HEK293 (cell line): ENCODE measurements at regions not wholly inside any gene's neighbourhood (a gene's known extent, or its start where the extent isn't known, plus 50 kb on each side); places are given as distances from the start of the nearest gene placed in this dataset.

Experiments
- CTCF ChIA-PET: fragments of 350-600 bp; formaldehyde crosslinking; extraction: SDS; loops from one replicate; lab custom pipeline; 2021; ENCODE audit warnings: antibody characterized with exemption; lab: Yijun Ruan, JAX
- POLR2A ChIA-PET: fragments of 300-600 bp; formaldehyde crosslinking; extraction: SDS; loops from one replicate; lab custom pipeline; 2020; ENCODE audit warnings: antibody characterized with exemption, inconsistent platforms; lab: Yijun Ruan, JAX
- H3K27ac ChIP-seq: fragments of 200-500 bp; sonication (Bioruptor generic); 2 replicates; pipeline ENCODE4 v1.5.1; 2014; ENCODE audit warnings: low read depth, low read length, control low read depth, inconsistent platforms; ENCODE audit errors: extremely low read depth
- H3K36me3 ChIP-seq, 2 experiments: fragments of 200-500 bp in 1 of 2; sonication (Bioruptor generic) in 1 of 2; 1 replicate in 1 of 2; 2 replicates in 1 of 2; pipeline ENCODE4 v1.5.1; 2014 to 2017; ENCODE audit warnings: inconsistent platforms in 2 of 2, low read length in 2 of 2; ENCODE audit not compliant: control insufficient read depth in 2 of 2, insufficient read depth in 1 of 2
- H3K4me1 ChIP-seq: fragments of 200-500 bp; sonication (Bioruptor generic); 2 replicates; pipeline ENCODE4 v1.5.1; 2014; ENCODE audit warnings: mild to moderate bottlenecking, low read length, inconsistent platforms; ENCODE audit not compliant: control insufficient read depth, insufficient read depth
- H3K4me3 ChIP-seq: 2 replicates; pipeline ENCODE4 v1.5.1; 2011; ENCODE audit warnings: low read depth, mild to moderate bottlenecking, control low read depth, low read length, moderate library complexity
- H3K9me3 ChIP-seq: fragments of 200-500 bp; sonication (Bioruptor generic); 2 replicates; pipeline ENCODE4 v1.5.1; 2014; ENCODE audit warnings: low read depth, low read length, inconsistent platforms; ENCODE audit not compliant: control insufficient read depth, insufficient read depth
- HIC1 ChIP-seq: fragments of 450-650 bp; formaldehyde crosslinking; IDR thresholded peaks from 2 replicates; pipeline ENCODE4 v1.5.1; 2016; ENCODE audit warnings: missing biosample characterization, missing genetic modification characterization
- RBAK ChIP-seq: fragments of 450-650 bp; formaldehyde crosslinking; IDR thresholded peaks from 2 replicates; pipeline ENCODE4 v1.5.1; 2016; ENCODE audit warnings: missing biosample characterization, missing genetic modification characterization
- REPIN1 ChIP-seq: fragments of 450-650 bp; formaldehyde crosslinking; IDR thresholded peaks from 2 replicates; pipeline ENCODE4 v1.5.1; 2017; ENCODE audit warnings: missing biosample characterization, missing genetic modification characterization, low read depth
- WT1 ChIP-seq: fragments of 450-650 bp; formaldehyde crosslinking; IDR thresholded peaks from 2 replicates; pipeline ENCODE4 v1.5.1; 2016; ENCODE audit warnings: missing biosample characterization, missing genetic modification characterization
- ZBTB1 ChIP-seq: fragments of 450-650 bp; formaldehyde crosslinking; IDR thresholded peaks from 2 replicates; pipeline ENCODE4 v1.5.1; 2016; ENCODE audit warnings: missing biosample characterization, missing genetic modification characterization
- ZBTB21 ChIP-seq: fragments of 450-650 bp; formaldehyde crosslinking; IDR thresholded peaks from 2 replicates; pipeline ENCODE4 v1.5.1; 2017; ENCODE audit warnings: missing biosample characterization, missing genetic modification characterization
- ZBTB6 ChIP-seq: fragments of 450-650 bp; formaldehyde crosslinking; IDR thresholded peaks from 2 replicates; pipeline ENCODE4 v1.5.1; 2017; ENCODE audit warnings: missing biosample characterization, missing genetic modification characterization
- ZBTB8A ChIP-seq: fragments of 450-650 bp; formaldehyde crosslinking; IDR thresholded peaks from 2 replicates; pipeline ENCODE4 v1.5.1; 2016; ENCODE audit warnings: missing biosample characterization, missing genetic modification characterization
- ZNF280D ChIP-seq: fragments of 450-650 bp; formaldehyde crosslinking; IDR thresholded peaks from 2 replicates; pipeline ENCODE4 v1.5.1; 2016; ENCODE audit warnings: missing biosample characterization, missing genetic modification characterization
- ZNF302 ChIP-seq: fragments of 450-650 bp; formaldehyde crosslinking; IDR thresholded peaks from 2 replicates; pipeline ENCODE4 v1.5.1; 2016; ENCODE audit warnings: missing biosample characterization, missing genetic modification characterization, low read depth
- ZNF324 ChIP-seq: fragments of 450-650 bp; formaldehyde crosslinking; IDR thresholded peaks from 2 replicates; pipeline ENCODE4 v1.5.1; 2016; ENCODE audit warnings: missing biosample characterization, missing genetic modification characterization
- ZNF350 ChIP-seq: fragments of 450-650 bp; formaldehyde crosslinking; IDR thresholded peaks from 2 replicates; pipeline ENCODE4 v1.5.0; 2017; ENCODE audit warnings: missing biosample characterization, mild to moderate bottlenecking, missing genetic modification characterization
- ZNF391 ChIP-seq: fragments of 450-650 bp; formaldehyde crosslinking; IDR thresholded peaks from 2 replicates; pipeline ENCODE4 v1.5.1; 2016; ENCODE audit warnings: low read depth, missing biosample characterization, missing genetic modification characterization, borderline replicate concordance
- ZNF404 ChIP-seq: fragments of 450-650 bp; formaldehyde crosslinking; IDR thresholded peaks from 2 replicates; pipeline ENCODE4 v1.5.1; 2017; ENCODE audit warnings: missing biosample characterization, missing genetic modification characterization
- ZNF416 ChIP-seq: fragments of 450-650 bp; formaldehyde crosslinking; IDR thresholded peaks from 2 replicates; pipeline ENCODE4 v1.5.1; 2016; ENCODE audit warnings: missing biosample characterization, missing genetic modification characterization
- ZNF426 ChIP-seq: fragments of 450-650 bp; formaldehyde crosslinking; IDR thresholded peaks from 2 replicates; pipeline ENCODE4 v1.5.1; 2017; ENCODE audit warnings: missing biosample characterization, missing genetic modification characterization, mild to moderate bottlenecking, inconsistent platforms, moderate library complexity
- ZNF433 ChIP-seq: fragments of 450-650 bp; formaldehyde crosslinking; IDR thresholded peaks from 2 replicates; pipeline ENCODE4 v1.5.1; 2016; ENCODE audit warnings: missing biosample characterization, missing genetic modification characterization, low read depth
- ZNF449 ChIP-seq: fragments of 450-650 bp; formaldehyde crosslinking; IDR thresholded peaks from 2 replicates; pipeline ENCODE4 v1.5.1; 2017; ENCODE audit warnings: missing biosample characterization, mild to moderate bottlenecking, missing genetic modification characterization, moderate library complexity
- ZNF558 ChIP-seq: fragments of 450-650 bp; formaldehyde crosslinking; IDR thresholded peaks from 2 replicates; pipeline ENCODE4 v1.5.1; 2016; ENCODE audit warnings: missing biosample characterization, missing genetic modification characterization
- ZNF571 ChIP-seq: fragments of 450-650 bp; formaldehyde crosslinking; IDR thresholded peaks from 2 replicates; pipeline ENCODE4 v1.5.0; 2017; ENCODE audit warnings: missing biosample characterization, missing genetic modification characterization
- ZNF600 ChIP-seq: fragments of 450-650 bp; formaldehyde crosslinking; IDR thresholded peaks from 2 replicates; pipeline ENCODE4 v1.5.1; 2016; ENCODE audit warnings: missing biosample characterization, missing genetic modification characterization
- ZNF610 ChIP-seq: fragments of 450-650 bp; formaldehyde crosslinking; IDR thresholded peaks from 2 replicates; pipeline ENCODE4 v1.5.1; 2016; ENCODE audit warnings: missing biosample characterization, missing genetic modification characterization, borderline replicate concordance
- ZNF654 ChIP-seq: fragments of 450-650 bp; formaldehyde crosslinking; IDR thresholded peaks from 2 replicates; pipeline ENCODE4 v1.5.1; 2016; ENCODE audit warnings: low read depth, missing biosample characterization, missing genetic modification characterization
- ZNF76 ChIP-seq: fragments of 450-650 bp; formaldehyde crosslinking; IDR thresholded peaks from 2 replicates; pipeline ENCODE4; 2016; ENCODE audit warnings: low read depth, missing biosample characterization, missing genetic modification characterization, borderline replicate concordance

- ChIA-PET POLR2A (no interaction called here), CTCF (no interaction called here)
- no peak for TF ChIP-seq ZBTB1 (tag by site-specific recombination)
- no peak for TF ChIP-seq ZNF416 (tag by site-specific recombination)
- TF ChIP-seq ZBTB21 (tag by site-specific recombination), result no peak
- no peak for TF ChIP-seq ZNF449
- TF ChIP-seq ZNF426 (tag by site-specific recombination), result no peak
- no peak for TF ChIP-seq ZNF558
- TF ChIP-seq ZNF350 (tag by site-specific recombination), result no peak
- no peak for TF ChIP-seq ZNF324 (tag by site-specific recombination)
- no peak for TF ChIP-seq ZNF654 (tag by site-specific recombination)
- TF ChIP-seq ZNF404 (tag by site-specific recombination), result no peak
- Histone ChIP-seq H3K36me3 (no peaks in the 10 kb centered on the region), H3K4me1 (no peaks in the 10 kb centered on the region), H3K27ac (no peak overlapping the region), H3K4me3 (no peak overlapping the region), H3K9me3 (no peaks in the 10 kb centered on the region)
These were observed 928.1 kb downstream of the FAT4 start for GRCh38 chr4:126242679-126243390.

- Histone ChIP-seq H3K27ac (no peak overlapping the region), H3K36me3 (no peaks in the 10 kb centered on the region), H3K4me1 (no peaks in the 10 kb centered on the region), H3K9me3 (no peaks in the 10 kb centered on the region), H3K4me3 (no peak overlapping the region)
- TF ChIP-seq ZNF600 (tag by site-specific recombination) (no peak), REPIN1 (tag by site-specific recombination) (no peak), ZNF391 (tag by site-specific recombination) (no peak), ZNF426 (tag by site-specific recombination) (no peak)
- POLR2A ChIA-PET, result no interaction called here
- CTCF ChIA-PET, result interaction anchor here (0.6 kb wide), 1 partner anchor 234 kb away, joined by 3 read pairs; no protein-coding TSS in a partner anchor
These were observed 932.7 kb downstream of the FAT4 start for GRCh38 chr4:126247409-126247808.

- no peak overlapping the region for H3K27ac ChIP-seq
- no peaks in the 10 kb centered on the region for H3K9me3 ChIP-seq
- no peaks in the 10 kb centered on the region for H3K36me3 ChIP-seq
- POLR2A ChIA-PET, result no interaction called here
- CTCF ChIA-PET, result no interaction called here
- no peak overlapping the region for H3K4me3 ChIP-seq
- H3K4me1 ChIP-seq, result no peaks in the 10 kb centered on the region
- no peak for TF ChIP-seq ZNF302
- no peak for TF ChIP-seq RBAK (tag by site-specific recombination)
- TF ChIP-seq ZBTB8A, result no peak
- TF ChIP-seq HIC1 (tag by site-specific recombination), result no peak
- no peak for TF ChIP-seq ZNF610 (tag by site-specific recombination)
- TF ChIP-seq ZBTB6 (tag by site-specific recombination), result no peak
- TF ChIP-seq ZNF433 (tag by site-specific recombination), result no peak
- TF ChIP-seq ZNF280D (tag by site-specific recombination), result no peak
- no peak for TF ChIP-seq WT1 (tag by site-specific recombination)
- TF ChIP-seq ZNF76 (tag by site-specific recombination), result no peak
- no peak for TF ChIP-seq ZNF571 (tag by site-specific recombination)
These were observed 935.3 kb downstream of the FAT4 start for GRCh38 chr4:126250006-126250405.
